WTC11 (cell line): ENCODE measurements at regions not wholly inside any gene's neighbourhood (a gene's known extent, or its start where the extent isn't known, plus 50 kb on each side); places are given as distances from the start of the nearest gene placed in this dataset.

Experiments used
- ATAC-seq: fragments of 200-7000 bp; cut with Tn5 transposase; 2 replicates; pipeline ENCODE4 v1.10.0; 2021; ENCODE audit warnings: mild to moderate bottlenecking, moderate library complexity
- CTCF ChIA-PET: fragments of 300-600 bp; sonication (Branson Sonifier 250); formaldehyde crosslinking; loops from one replicate; lab custom pipeline; 2021; ENCODE audit warnings: antibody characterized with exemption; lab: Charles Lee
- POLR2A ChIA-PET: fragments of 350-600 bp; sonication (Branson Sonifier 250); formaldehyde crosslinking; loops from one replicate; lab custom pipeline; 2021; ENCODE audit warnings: antibody characterized with exemption; lab: Charles Lee
- DNase-seq: peaks from one replicate; pipeline ENCODE4 v3.0.0; 2021; ENCODE audit warnings: low spot score
- H3K27ac Mint-ChIP-seq: 2 replicates; pipeline ENCODE4 v1.8.0; 2021; ENCODE audit warnings: mixed read lengths
- H3K27me3 Mint-ChIP-seq: 2 replicates; pipeline ENCODE4 v1.8.0; 2021; ENCODE audit warnings: low read depth, mild to moderate bottlenecking, moderate library complexity, mixed read lengths
- H3K36me3 Mint-ChIP-seq: 2 replicates; pipeline ENCODE4 v1.8.0; 2021; ENCODE audit warnings: mixed read lengths
- H3K4me1 Mint-ChIP-seq: 2 replicates; pipeline ENCODE4 v1.8.0; 2022; ENCODE audit warnings: mixed read lengths
- H3K4me3 Mint-ChIP-seq: 2 replicates; pipeline ENCODE4 v1.8.0; 2021; ENCODE audit warnings: mild to moderate bottlenecking, moderate library complexity, mixed read lengths
- H3K9me3 Mint-ChIP-seq: 2 replicates; pipeline ENCODE4 v1.8.0; 2021; ENCODE audit warnings: mixed read lengths
- ARID4B ChIP-seq: sonication (generic); formaldehyde crosslinking; IDR thresholded peaks from 2 replicates; pipeline ENCODE4 v1.8.0; 2023; ENCODE audit warnings: missing genetic modification reagents, mild to moderate bottlenecking, borderline replicate concordance
- ATF6 ChIP-seq: sonication (generic); formaldehyde crosslinking; IDR thresholded peaks from 2 replicates; pipeline ENCODE4 v1.8.1; 2023; ENCODE audit warnings: mild to moderate bottlenecking, missing genetic modification reagents
- CREB1 ChIP-seq: sonication (generic); formaldehyde crosslinking; IDR thresholded peaks from 2 replicates; pipeline ENCODE4 v1.8.0; 2023; ENCODE audit warnings: mild to moderate bottlenecking, missing genetic modification reagents
- E2F5 ChIP-seq: sonication (generic); formaldehyde crosslinking; IDR thresholded peaks from 2 replicates; pipeline ENCODE4 v1.8.1; 2022; ENCODE audit warnings: mild to moderate bottlenecking, moderate library complexity, missing genetic modification reagents
- FOXP4 ChIP-seq: sonication (generic); formaldehyde crosslinking; IDR thresholded peaks from 2 replicates; pipeline ENCODE4 v1.8.0; 2022; ENCODE audit warnings: mild to moderate bottlenecking, missing genetic modification reagents
- NFYB ChIP-seq: sonication (generic); formaldehyde crosslinking; conservative IDR thresholded peaks from 2 replicates; pipeline ENCODE4 v1.8.0; 2022; ENCODE audit warnings: low read depth, missing genetic modification reagents
- PREB ChIP-seq: sonication (generic); formaldehyde crosslinking; IDR thresholded peaks from 2 replicates; pipeline ENCODE4 v1.8.1; 2022; ENCODE audit warnings: mild to moderate bottlenecking, missing genetic modification reagents, moderate library complexity, borderline replicate concordance
- RORB ChIP-seq: fragments of 250-450 bp; sonication (Bioruptor Pico); IDR thresholded peaks from 2 replicates; pipeline ENCODE4 v1.9.0; 2021; ENCODE audit warnings: mild to moderate bottlenecking
- TEAD4 ChIP-seq: sonication (generic); formaldehyde crosslinking; IDR thresholded peaks from 2 replicates; pipeline ENCODE4 v1.8.0; 2022; ENCODE audit warnings: mild to moderate bottlenecking, missing genetic modification reagents
- ZBTB21 ChIP-seq: sonication (generic); formaldehyde crosslinking; IDR thresholded peaks from 2 replicates; pipeline ENCODE4 v1.8.1; 2023; ENCODE audit warnings: mild to moderate bottlenecking, missing genetic modification reagents, borderline replicate concordance
- ZMAT4 ChIP-seq: fragments of 250-450 bp; sonication (Bioruptor Pico); IDR thresholded peaks from 2 replicates; pipeline ENCODE4 v1.9.0; 2021; ENCODE audit warnings: mild to moderate bottlenecking
- ZNF219 ChIP-seq: sonication (generic); formaldehyde crosslinking; IDR thresholded peaks from 2 replicates; pipeline ENCODE4 v1.8.0; 2023; ENCODE audit warnings: missing genetic modification reagents, mild to moderate bottlenecking, borderline replicate concordance
- ZNF416 ChIP-seq: fragments of 250-450 bp; sonication (Bioruptor Pico); IDR thresholded peaks from 2 replicates; pipeline ENCODE4 v1.9.0; 2021; ENCODE audit warnings: mild to moderate bottlenecking, inconsistent platforms
- ZNF671 ChIP-seq: fragments of 250-450 bp; sonication (Bioruptor Pico); IDR thresholded peaks from 2 replicates; pipeline ENCODE4 v1.8.0; 2021; ENCODE audit warnings: mild to moderate bottlenecking
- TF ChIP-seq, protein P1 (sequence below): fragments of 250-450 bp; sonication (Bioruptor Pico); IDR thresholded peaks from 2 replicates; pipeline ENCODE4 v1.8.0; 2021; ENCODE audit warnings: mild to moderate bottlenecking
- TF ChIP-seq, protein P2 (sequence below): sonication (generic); formaldehyde crosslinking; IDR thresholded peaks from 2 replicates; pipeline ENCODE4 v1.8.1; 2022; ENCODE audit warnings: missing genetic modification reagents, borderline replicate concordance
- TF ChIP-seq, protein P3 (sequence below): sonication (generic); formaldehyde crosslinking; IDR thresholded peaks from 2 replicates; pipeline ENCODE4 v1.8.0; 2022; ENCODE audit warnings: mild to moderate bottlenecking, missing genetic modification reagents

DNA sequence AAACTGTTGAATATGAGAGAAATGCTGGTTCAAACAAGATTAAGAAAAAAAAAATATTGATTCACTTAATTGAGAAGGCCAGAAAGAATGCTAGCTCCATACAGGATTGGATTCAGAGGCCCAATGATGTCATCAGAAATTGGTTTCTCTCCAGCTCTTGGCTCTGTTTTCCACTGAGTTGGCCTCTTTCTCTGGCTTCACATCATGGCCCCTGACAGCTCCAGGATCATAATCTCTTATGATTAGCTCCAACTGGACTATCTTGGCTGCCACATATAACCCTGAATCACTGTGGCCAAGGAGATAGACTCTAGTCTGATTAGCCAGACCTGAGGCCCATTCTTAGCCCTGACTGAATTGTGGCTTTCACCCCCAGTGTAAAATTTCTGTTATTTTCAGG, 244.7 kb upstream of the GRAMD2B start (continued):
- TF ChIP-seq TEAD4 (CRISPR knock-in tag), result no peak
- TF ChIP-seq ZBTB21 (CRISPR knock-in tag), result no peak
- no peak for TF ChIP-seq ZNF416 (CRISPR knock-in tag)
- no peak for TF ChIP-seq ZNF671
- no peak for TF ChIP-seq RORB (CRISPR knock-in tag)
- TF ChIP-seq ZNF219 (CRISPR knock-in tag), result no peak
- no peak for TF ChIP-seq ZMAT4 (CRISPR knock-in tag)
- no peak for TF ChIP-seq FOXP4 (CRISPR knock-in tag)
- TF ChIP-seq, protein P1, sequence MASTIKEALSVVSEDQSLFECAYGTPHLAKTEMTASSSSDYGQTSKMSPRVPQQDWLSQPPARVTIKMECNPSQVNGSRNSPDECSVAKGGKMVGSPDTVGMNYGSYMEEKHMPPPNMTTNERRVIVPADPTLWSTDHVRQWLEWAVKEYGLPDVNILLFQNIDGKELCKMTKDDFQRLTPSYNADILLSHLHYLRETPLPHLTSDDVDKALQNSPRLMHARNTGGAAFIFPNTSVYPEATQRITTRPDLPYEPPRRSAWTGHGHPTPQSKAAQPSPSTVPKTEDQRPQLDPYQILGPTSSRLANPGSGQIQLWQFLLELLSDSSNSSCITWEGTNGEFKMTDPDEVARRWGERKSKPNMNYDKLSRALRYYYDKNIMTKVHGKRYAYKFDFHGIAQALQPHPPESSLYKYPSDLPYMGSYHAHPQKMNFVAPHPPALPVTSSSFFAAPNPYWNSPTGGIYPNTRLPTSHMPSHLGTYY, result no peak
- TF ChIP-seq, protein P2, sequence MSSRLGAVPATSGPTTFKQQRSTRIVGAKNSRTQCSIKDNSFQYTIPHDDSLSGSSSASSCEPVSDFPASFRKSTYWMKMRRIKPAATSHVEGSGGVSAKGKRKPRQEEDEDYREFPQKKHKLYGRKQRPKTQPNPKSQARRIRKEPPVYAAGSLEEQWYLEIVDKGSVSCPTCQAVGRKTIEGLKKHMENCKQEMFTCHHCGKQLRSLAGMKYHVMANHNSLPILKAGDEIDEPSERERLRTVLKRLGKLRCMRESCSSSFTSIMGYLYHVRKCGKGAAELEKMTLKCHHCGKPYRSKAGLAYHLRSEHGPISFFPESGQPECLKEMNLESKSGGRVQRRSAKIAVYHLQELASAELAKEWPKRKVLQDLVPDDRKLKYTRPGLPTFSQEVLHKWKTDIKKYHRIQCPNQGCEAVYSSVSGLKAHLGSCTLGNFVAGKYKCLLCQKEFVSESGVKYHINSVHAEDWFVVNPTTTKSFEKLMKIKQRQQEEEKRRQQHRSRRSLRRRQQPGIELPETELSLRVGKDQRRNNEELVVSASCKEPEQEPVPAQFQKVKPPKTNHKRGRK (CRISPR knock-in tag), result no peak
- TF ChIP-seq ARID4B (CRISPR knock-in tag), result no peak
- TF ChIP-seq NFYB (CRISPR knock-in tag), result no peak

DNA sequence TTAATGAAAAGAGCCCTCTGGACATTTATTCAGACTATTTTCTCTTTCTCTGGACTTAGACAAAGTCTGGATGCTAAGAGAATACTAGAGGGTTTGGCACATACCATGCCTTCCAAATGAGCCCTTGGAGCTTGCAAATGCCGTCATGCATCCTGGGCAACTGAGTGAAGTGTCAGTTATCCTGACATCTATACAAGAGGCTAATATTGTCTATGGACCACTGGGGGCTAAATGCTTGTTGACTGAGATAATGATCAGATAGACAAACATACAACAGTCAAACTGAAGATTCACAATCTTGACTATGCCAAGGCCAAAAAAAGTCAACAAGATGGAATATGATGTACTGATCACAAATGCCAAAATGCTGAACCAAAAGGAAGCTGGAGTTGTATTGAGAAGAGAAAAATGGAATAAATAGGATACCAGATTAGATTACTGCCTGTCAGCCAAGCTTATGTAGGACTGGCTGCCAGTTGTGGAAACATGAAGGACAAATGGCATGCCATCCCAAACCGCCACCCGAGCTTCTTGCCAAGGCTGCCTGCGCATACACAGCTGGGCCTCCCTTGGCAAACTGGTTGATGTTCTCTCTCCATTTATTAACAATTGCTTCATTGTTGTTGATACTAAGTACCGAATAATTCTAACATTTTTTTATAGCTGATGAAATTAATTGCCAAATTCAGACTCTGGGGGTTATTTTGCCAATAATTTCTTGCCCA, 240.1 kb upstream of the GRAMD2B start:
- Mint-ChIP-seq H3K36me3 (peaks cover 12% of the 10 kb centered on the region), H3K27me3 (peaks cover 18% of the 10 kb centered on the region), H3K4me1 (peaks cover 4% of the 10 kb centered on the region), H3K9me3 (peaks cover 31% of the 10 kb centered on the region), H3K27ac (no peak overlapping the region), H3K4me3 (no peak overlapping the region)
- no peak for DNase-seq
- no peak for ATAC-seq
- CTCF ChIA-PET, result no interaction called here
- POLR2A ChIA-PET, result no interaction called here
- TF ChIP-seq, protein P3, sequence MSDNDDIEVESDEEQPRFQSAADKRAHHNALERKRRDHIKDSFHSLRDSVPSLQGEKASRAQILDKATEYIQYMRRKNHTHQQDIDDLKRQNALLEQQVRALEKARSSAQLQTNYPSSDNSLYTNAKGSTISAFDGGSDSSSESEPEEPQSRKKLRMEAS (CRISPR knock-in tag), result no peak
- TF ChIP-seq CREB1 (CRISPR knock-in tag) (no peak), ATF6 (CRISPR knock-in tag) (no peak), PREB (CRISPR knock-in tag) (no peak), E2F5 (CRISPR knock-in tag) (no peak)
